NB4 (cell line): ENCODE measurements at regions not wholly inside any gene's neighbourhood (a gene's known extent, or its start where the extent isn't known, plus 50 kb on each side); places are given as distances from the start of the nearest gene placed in this dataset.

ENCODE experiments used
- DNase-seq: peaks from one replicate; pipeline ENCODE4 v3.0.0; 2010; ENCODE audit warnings: low read depth
- H3K4me3 ChIP-seq: one replicate; pipeline ENCODE4 v1.5.1; 2011; ENCODE audit warnings: mild to moderate bottlenecking, low read depth, low read length, moderate library complexity
- CTCF ChIP-seq: IDR thresholded peaks from one replicate; pipeline ENCODE4 v1.5.1; 2012; ENCODE audit warnings: low read depth, low read length
- MYC ChIP-seq: IDR thresholded peaks from 2 replicates; pipeline ENCODE4 v1.6.1; 2011; ENCODE audit warnings: low read depth, low read length
- POLR2A ChIP-seq: IDR thresholded peaks from 2 replicates; pipeline ENCODE4 v1.6.1; 2011; ENCODE audit warnings: mild to moderate bottlenecking; ENCODE audit not compliant: insufficient read length; ENCODE audit errors: extremely low read depth
- TF ChIP-seq, protein P1 (sequence below): IDR thresholded peaks from 2 replicates; pipeline ENCODE4 v1.6.1; 2011; ENCODE audit warnings: low read depth, low read length

GRCh38 chr15:66646308-66646707, 55.7 kb upstream of the SMAD6 start:
- no peak for TF ChIP-seq CTCF
- no peak for TF ChIP-seq POLR2A
- TF ChIP-seq, protein P1, sequence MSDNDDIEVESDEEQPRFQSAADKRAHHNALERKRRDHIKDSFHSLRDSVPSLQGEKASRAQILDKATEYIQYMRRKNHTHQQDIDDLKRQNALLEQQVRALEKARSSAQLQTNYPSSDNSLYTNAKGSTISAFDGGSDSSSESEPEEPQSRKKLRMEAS: no peak
- no peak for TF ChIP-seq MYC
- no peak overlapping the region for H3K4me3 ChIP-seq
- DNase-seq: peak; percentile 40

GRCh38 chr15:66646799-66647198, 55.2 kb upstream of the SMAD6 start:
- H3K4me3 ChIP-seq: no peak overlapping the region
- TF ChIP-seq, protein P1: no peak
- TF ChIP-seq CTCF: no peak
- no peak for TF ChIP-seq POLR2A
- TF ChIP-seq MYC: no peak
- no peak for DNase-seq

DNA sequence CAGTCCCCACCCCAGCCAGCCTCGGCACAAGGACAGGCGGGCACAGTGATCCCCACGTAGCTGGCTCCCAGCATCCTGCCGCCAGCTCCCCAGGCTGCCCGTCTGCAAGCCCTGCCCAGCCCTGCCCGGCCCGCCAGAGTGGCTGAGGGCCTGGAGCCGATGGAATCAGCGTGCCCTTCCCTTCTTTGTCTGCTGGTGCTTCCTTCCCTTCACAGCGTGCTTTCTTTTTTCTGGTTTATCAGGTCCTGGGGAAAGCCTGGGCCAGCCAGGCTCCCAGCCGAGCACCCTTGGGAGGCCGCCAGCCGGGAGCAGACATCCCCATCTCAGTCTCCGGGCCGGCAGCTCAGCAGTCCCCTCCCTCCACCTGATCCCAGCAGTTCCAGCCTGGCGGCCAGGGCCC, 54.7 kb upstream of the SMAD6 start:
- TF ChIP-seq MYC (no peak), POLR2A (no peak), CTCF (no peak)
- TF ChIP-seq, protein P1: no peak
- H3K4me3 ChIP-seq: no peak overlapping the region
- DNase-seq: no peak

DNA sequence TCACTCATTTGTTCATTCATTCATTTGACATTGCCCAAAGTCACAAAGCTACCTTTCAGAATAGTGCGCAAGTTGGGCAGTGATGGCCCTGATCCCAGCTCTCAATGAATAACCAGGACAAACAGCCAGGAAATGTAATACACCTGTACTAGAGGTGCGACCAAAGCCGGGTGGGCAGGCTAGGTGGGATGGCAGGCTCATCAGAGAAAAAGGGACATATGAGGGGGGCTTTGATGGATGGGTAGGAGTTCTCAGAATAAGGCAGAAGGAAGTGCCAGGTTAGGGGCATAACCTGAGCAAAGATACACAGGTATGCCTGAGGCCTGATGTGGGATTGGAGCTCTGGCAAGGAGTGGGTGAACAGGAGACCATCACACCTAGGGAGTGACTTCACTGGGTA, 53.4 kb upstream of the SMAD6 start:
- TF ChIP-seq MYC: no peak
- TF ChIP-seq POLR2A: no peak
- TF ChIP-seq, protein P1: no peak
- TF ChIP-seq CTCF: no peak
- no peak for DNase-seq
- H3K4me3 ChIP-seq: no peak overlapping the region

- no peak overlapping the region for H3K4me3 ChIP-seq
- DNase-seq: no peak
- TF ChIP-seq, protein P1: no peak
- TF ChIP-seq CTCF (no peak), MYC (no peak), POLR2A (no peak)
Observed at GRCh38 chr15:66649235-66649984, 52.6 kb upstream of the SMAD6 start.
